Adrenal gland (tissue), 5 donors: ENCODE measurements at regions not wholly inside any gene's neighbourhood (a gene's known extent, or its start where the extent isn't known, plus 50 kb on each side); places are given as distances from the start of the nearest gene placed in this dataset.

ENCODE experiments used
- CTCF ChIP-seq, 6 experiments: fragments of 450-650 bp in 4 of 6; fragments of 200-600 bp in 2 of 6; sonication (generic) in 1 of 6; IDR thresholded peaks; 1 replicate in 5 of 6; 2 replicates in 1 of 6; pipeline versions ENCODE4 v1.5.1 to v1.8.0; 2016 to 2021; ENCODE audit warnings: antibody characterized with exemption in 6 of 6, mild to moderate bottlenecking in 2 of 6, moderate library complexity in 1 of 6
- POLR2A ChIP-seq, 2 donors: fragments of 450-650 bp; IDR thresholded peaks; one replicate each; pipeline ENCODE4 v1.6.1; 2017; ENCODE audit warnings: antibody characterized with exemption in 2 of 2, mild to moderate bottlenecking in 2 of 2, moderate library complexity in 1 of 2
- donor health status: DM: no; HTN: no; CAD: no.

GRCh38 chr5:44486591-44486990 lies 97.4 kb upstream of the FGF10 start:
- no peak for TF ChIP-seq CTCF (IDR thresholded peaks at IDR 0.05)
- TF ChIP-seq POLR2A (IDR thresholded peaks at IDR 0.05): no peak
